GM19397 (cell line): ENCODE measurements at regions not wholly inside any gene's neighbourhood (a gene's known extent, or its start where the extent isn't known, plus 50 kb on each side); places are given as distances from the start of the nearest gene placed in this dataset.
"Not testable (repeated sequence)": the region's sequence is repeated elsewhere in the genome, so short reads cannot be mapped to it uniquely, and the experiment has no call there.

Experiments
- ATAC-seq: cut with Tn5 transposase; IDR thresholded peaks from one replicate; pipeline ENCODE4 v1.9.1; 2021; ENCODE audit warnings: mild to moderate bottlenecking, moderate library complexity; ENCODE audit not compliant: unreplicated experiment

- no peak for ATAC-seq
Measured at GRCh38 chr1:177435364-177435763, 264.6 kb downstream of the BRINP2 start.

- no peak for ATAC-seq
Measured at GRCh38 chr1:177432897-177433296, 262.1 kb downstream of the BRINP2 start.

- ATAC-seq = no peak
Measured at GRCh38 chr1:177431123-177431522, 260.4 kb downstream of the BRINP2 start.

GRCh38 chr1:177429234-177429633 lies 258.5 kb downstream of the BRINP2 start:
- no peak for ATAC-seq

GRCh38 chr1:177427811-177428210 lies 257.1 kb downstream of the BRINP2 start:
- ATAC-seq = no peak

GRCh38 chr1:177426497-177426896 lies 255.7 kb downstream of the BRINP2 start:
- ATAC-seq = no peak

- no peak for ATAC-seq
Measured at GRCh38 chr1:177425199-177425598, 254.4 kb downstream of the BRINP2 start.

- no peak for ATAC-seq
Measured at GRCh38 chr1:177424744-177425143, 254.0 kb downstream of the BRINP2 start.

GRCh38 chr1:177423090-177423489 lies 252.3 kb downstream of the BRINP2 start:
- ATAC-seq = no peak

GRCh38 chr1:177413982-177414596 lies 243.3 kb downstream of the BRINP2 start:
- no peak for ATAC-seq

- no peak for ATAC-seq
Measured at GRCh38 chr1:177411381-177411780, 240.6 kb downstream of the BRINP2 start.

GRCh38 chr1:177410179-177410766 lies 239.5 kb downstream of the BRINP2 start:
- no peak for ATAC-seq

GRCh38 chr1:177406323-177406722 lies 235.6 kb downstream of the BRINP2 start:
- ATAC-seq = not testable (repeated sequence)

- ATAC-seq = no peak
Measured at GRCh38 chr1:177392336-177392735, 221.6 kb downstream of the BRINP2 start.

GRCh38 chr1:177385760-177386698 lies 215.3 kb downstream of the BRINP2 start:
- ATAC-seq = no peak

- no peak for ATAC-seq
Measured at GRCh38 chr1:177384461-177384860, 213.7 kb downstream of the BRINP2 start.

GRCh38 chr1:177383715-177384114 lies 213.0 kb downstream of the BRINP2 start:
- no peak for ATAC-seq

- no peak for ATAC-seq
Measured at GRCh38 chr1:177377866-177378265, 207.1 kb downstream of the BRINP2 start.

GRCh38 chr1:177368255-177368654 lies 197.5 kb downstream of the BRINP2 start:
- no peak for ATAC-seq

GRCh38 chr1:177366091-177366490 lies 195.3 kb downstream of the BRINP2 start:
- no peak for ATAC-seq

- no peak for ATAC-seq
Measured at GRCh38 chr1:177360791-177361190, 190.0 kb downstream of the BRINP2 start.
